ENCODE measurements at regions not wholly inside any gene's neighbourhood (a gene's known extent, or its start where the extent isn't known, plus 50 kb on each side); places are given as distances from the start of the nearest gene placed in this dataset.

DNA sequence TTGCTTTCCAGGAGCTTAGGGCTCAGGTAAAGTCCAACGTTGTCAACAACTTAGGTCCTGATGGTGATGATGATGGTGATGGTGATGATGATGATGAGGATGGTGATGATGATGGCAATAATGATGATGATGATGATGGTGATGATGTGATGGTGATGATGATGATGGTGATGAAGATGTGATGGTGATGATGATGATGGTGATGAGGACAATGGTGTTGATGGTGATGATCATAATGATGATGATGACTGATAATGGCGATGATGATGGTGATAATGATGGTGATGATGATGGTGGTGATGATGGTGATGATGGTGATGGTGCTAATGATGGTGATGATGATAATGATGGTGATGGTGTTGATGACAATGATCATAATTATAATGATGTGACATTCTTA, 750.2 kb downstream of the TBC1D22A start:
- Histone ChIP-seq H4K20me1 (ENCODE audit: low read depth, low read length) (no peaks in the 10 kb centered on the region), H3K36me3 (ENCODE audit: low read length) (no peaks in the 10 kb centered on the region), H3K9me3 (ENCODE audit: insufficient read depth, low read length) (peaks cover 3% of the 10 kb centered on the region; the same call in 1 of the 2 replicates)

DNA sequence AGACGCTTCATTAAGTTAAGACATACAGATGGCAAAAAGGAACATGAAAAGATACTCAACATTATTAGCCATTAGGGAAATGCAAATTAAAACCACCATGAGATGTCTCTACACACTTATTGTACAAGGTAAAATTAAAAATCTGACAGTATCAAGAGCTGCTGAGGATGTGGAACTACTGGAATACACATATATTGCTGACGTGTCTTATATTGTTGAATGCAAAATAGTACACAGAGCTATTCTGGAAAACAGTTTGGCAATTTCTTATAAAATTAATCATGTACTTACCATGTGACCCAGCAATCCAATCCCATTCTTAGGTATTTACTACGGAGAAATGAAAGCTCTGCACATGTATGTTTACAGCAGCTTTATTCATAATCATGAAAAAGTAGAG, 742.5 kb downstream of the TBC1D22A start:
- Histone ChIP-seq H3K4me3 (ENCODE audit: insufficient read depth, low read length, poor library complexity, severe bottlenecking) (no peak overlapping the region), H3K9me3 (ENCODE audit: insufficient read depth, low read length) (peaks cover 5% of the 10 kb centered on the region; the same call in 1 of the 2 replicates)

More for the DNA sequence above, 750.2 kb downstream of the TBC1D22A start:
- Histone ChIP-seq H3K27me3 (ENCODE audit: low read length) (no peaks in the 10 kb centered on the region), H3K4me2 (ENCODE audit: low read depth, low read length, poor library complexity, severe bottlenecking) (no peak overlapping the region), H3K9ac (ENCODE audit: low read length) (no peak overlapping the region), H3F3A (ENCODE audit: insufficient read depth) (no peaks in the 10 kb centered on the region), H3K79me2 (ENCODE audit: insufficient read depth, low read length) (no peaks in the 10 kb centered on the region), H3K9me2 (replicated peaks; ENCODE audit: insufficient read depth, low read length) (0 out of 2 replicates have a peak, but pooled peaks cover 4% of the 10 kb centered on the region), H2AFZ (ENCODE audit: low read depth, low read length, severe bottlenecking) (no peak overlapping the region), H3K4me3 (ENCODE audit: insufficient read depth, low read length, poor library complexity, severe bottlenecking) (no peak overlapping the region), H3K27ac (ENCODE audit: low read depth, low read length) (no peak overlapping the region)
- no peak for TF ChIP-seq EZH2phosphoT487 (conservative IDR thresholded peaks at IDR 0.05; ENCODE audit: low read length)
- TF ChIP-seq, protein P1, sequence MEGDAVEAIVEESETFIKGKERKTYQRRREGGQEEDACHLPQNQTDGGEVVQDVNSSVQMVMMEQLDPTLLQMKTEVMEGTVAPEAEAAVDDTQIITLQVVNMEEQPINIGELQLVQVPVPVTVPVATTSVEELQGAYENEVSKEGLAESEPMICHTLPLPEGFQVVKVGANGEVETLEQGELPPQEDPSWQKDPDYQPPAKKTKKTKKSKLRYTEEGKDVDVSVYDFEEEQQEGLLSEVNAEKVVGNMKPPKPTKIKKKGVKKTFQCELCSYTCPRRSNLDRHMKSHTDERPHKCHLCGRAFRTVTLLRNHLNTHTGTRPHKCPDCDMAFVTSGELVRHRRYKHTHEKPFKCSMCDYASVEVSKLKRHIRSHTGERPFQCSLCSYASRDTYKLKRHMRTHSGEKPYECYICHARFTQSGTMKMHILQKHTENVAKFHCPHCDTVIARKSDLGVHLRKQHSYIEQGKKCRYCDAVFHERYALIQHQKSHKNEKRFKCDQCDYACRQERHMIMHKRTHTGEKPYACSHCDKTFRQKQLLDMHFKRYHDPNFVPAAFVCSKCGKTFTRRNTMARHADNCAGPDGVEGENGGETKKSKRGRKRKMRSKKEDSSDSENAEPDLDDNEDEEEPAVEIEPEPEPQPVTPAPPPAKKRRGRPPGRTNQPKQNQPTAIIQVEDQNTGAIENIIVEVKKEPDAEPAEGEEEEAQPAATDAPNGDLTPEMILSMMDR (IDR thresholded peaks at IDR 0.05; ENCODE audit: insufficient read depth, low read length, poor library complexity, severe bottlenecking), result no peak

DNA sequence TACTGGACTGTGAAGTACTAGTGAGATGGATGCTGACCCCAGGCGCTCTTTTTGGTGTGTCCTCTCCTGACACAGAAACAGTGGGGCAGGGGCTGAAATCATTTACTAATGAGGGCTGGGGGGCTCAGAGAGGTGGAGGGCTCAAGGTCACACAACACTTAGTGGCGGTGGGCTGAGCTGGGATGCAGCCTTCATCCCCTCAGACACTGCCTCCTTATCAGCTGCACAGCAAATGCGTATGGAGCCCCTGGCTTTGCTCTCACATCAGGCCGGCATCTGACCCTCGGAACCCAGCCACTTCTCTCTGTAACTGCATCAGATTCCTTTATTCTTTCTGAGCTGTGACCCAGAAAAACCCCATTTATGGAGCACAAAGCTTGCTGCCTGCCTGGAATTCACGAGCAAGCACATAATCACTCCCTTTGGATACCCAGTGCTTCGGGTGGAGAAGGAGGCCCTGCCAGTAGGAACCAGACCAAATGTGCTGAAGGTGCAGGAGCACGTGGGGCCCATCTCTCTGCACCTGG, 736.6 kb downstream of the TBC1D22A start:
- no peaks in the 10 kb centered on the region; the same call in 1 of the 2 replicates for H3K27me3 ChIP-seq (ENCODE audit: low read length)
- no peak overlapping the region for H3K27ac ChIP-seq (ENCODE audit: low read depth, low read length)
- no peaks in the 10 kb centered on the region for H3K9me2 ChIP-seq (replicated peaks; ENCODE audit: insufficient read depth, low read length)
- peaks cover 20% of the 10 kb centered on the region; the same call in 1 of the 2 replicates for H3K9me3 ChIP-seq (ENCODE audit: insufficient read depth, low read length)
- no peak overlapping the region for H2AFZ ChIP-seq (ENCODE audit: low read depth, low read length, severe bottlenecking)
- peaks cover 4% of the 10 kb centered on the region; the same call in 1 of the 2 replicates for H3F3A ChIP-seq (ENCODE audit: insufficient read depth)
- no peaks in the 10 kb centered on the region for H3K79me2 ChIP-seq (ENCODE audit: insufficient read depth, low read length)
- H3K9ac ChIP-seq (ENCODE audit: low read length), result no peak overlapping the region
- no peak overlapping the region for H3K4me3 ChIP-seq (ENCODE audit: insufficient read depth, low read length, poor library complexity, severe bottlenecking)
- H3K4me2 ChIP-seq (ENCODE audit: low read depth, low read length, poor library complexity, severe bottlenecking), result no peak overlapping the region
- no peaks in the 10 kb centered on the region for H3K36me3 ChIP-seq (ENCODE audit: low read length)
- TF ChIP-seq, protein P1 (IDR thresholded peaks at IDR 0.05; ENCODE audit: insufficient read depth, low read length, poor library complexity, severe bottlenecking), result no peak
- no peak for TF ChIP-seq EZH2phosphoT487 (conservative IDR thresholded peaks at IDR 0.05; ENCODE audit: low read length)
- no peaks in the 10 kb centered on the region for H4K20me1 ChIP-seq (ENCODE audit: low read depth, low read length)

More for the DNA sequence above, 742.5 kb downstream of the TBC1D22A start:
- H3K79me2 ChIP-seq (ENCODE audit: insufficient read depth, low read length), result no peaks in the 10 kb centered on the region
- no peak overlapping the region for H2AFZ ChIP-seq (ENCODE audit: low read depth, low read length, severe bottlenecking)
- H4K20me1 ChIP-seq (ENCODE audit: low read depth, low read length), result no peaks in the 10 kb centered on the region
- TF ChIP-seq EZH2phosphoT487 (conservative IDR thresholded peaks at IDR 0.05; ENCODE audit: low read length), result no peak
- TF ChIP-seq, protein P1 (IDR thresholded peaks at IDR 0.05; ENCODE audit: insufficient read depth, low read length, poor library complexity, severe bottlenecking), result no peak
- no peaks in the 10 kb centered on the region for H3K36me3 ChIP-seq (ENCODE audit: low read length)
- H3K4me2 ChIP-seq (ENCODE audit: low read depth, low read length, poor library complexity, severe bottlenecking), result no peak overlapping the region
- no peaks in the 10 kb centered on the region; the same call in 1 of the 2 replicates for H3K27me3 ChIP-seq (ENCODE audit: low read length)
- H3K27ac ChIP-seq (ENCODE audit: low read depth, low read length), result no peak overlapping the region
- H3F3A ChIP-seq (ENCODE audit: insufficient read depth), result no peaks in the 10 kb centered on the region
- no peak overlapping the region for H3K9ac ChIP-seq (ENCODE audit: low read length)
- no peaks in the 10 kb centered on the region for H3K9me2 ChIP-seq (replicated peaks; ENCODE audit: insufficient read depth, low read length)
